ENCODE measurements at regions not wholly inside any gene's neighbourhood (a gene's known extent, or its start where the extent isn't known, plus 50 kb on each side); places are given as distances from the start of the nearest gene placed in this dataset.
A peak's percentile ranks its signal among the peaks of the same experiment; 100 is the strongest.

- in situ Hi-C loops (cut with HindIII; ENCODE audit: low sequenced_read_pairs) = no loop called here
- DNase-seq (ENCODE audit: low spot score) = no peak
Measured at GRCh38 chr13:33940256-33940655, 122.3 kb downstream of the RFC3 start.

- in situ Hi-C loops (cut with HindIII; ENCODE audit: low sequenced_read_pairs) = no loop called here
- no peak for DNase-seq (ENCODE audit: low spot score)
Measured at GRCh38 chr13:33940898-33941297, 122.9 kb downstream of the RFC3 start.

GRCh38 chr13:33945477-33945876 is 127.5 kb downstream of the RFC3 start:
- in situ Hi-C loops (cut with HindIII; ENCODE audit: low sequenced_read_pairs) = no loop called here
- no peak for DNase-seq (ENCODE audit: low spot score)

- in situ Hi-C loops (cut with HindIII; ENCODE audit: low sequenced_read_pairs) = no loop called here
- DNase-seq (ENCODE audit: low spot score) = no peak
Measured at GRCh38 chr13:33953203-33953602, 135.3 kb downstream of the RFC3 start.

GRCh38 chr13:33953781-33954180 is 135.8 kb downstream of the RFC3 start:
- no peak for DNase-seq (ENCODE audit: low spot score)
- in situ Hi-C loops (cut with HindIII; ENCODE audit: low sequenced_read_pairs) = no loop called here

GRCh38 chr13:33956346-33956745 is 138.4 kb downstream of the RFC3 start:
- in situ Hi-C loops (cut with HindIII; ENCODE audit: low sequenced_read_pairs) = no loop called here

GRCh38 chr13:33957497-33957905 is 139.6 kb downstream of the RFC3 start:
- in situ Hi-C loops (cut with HindIII; ENCODE audit: low sequenced_read_pairs) = no loop called here

More at GRCh38 chr13:33956346-33956745, 138.4 kb downstream of the RFC3 start:
- no peak for DNase-seq (ENCODE audit: low spot score)

GRCh38 chr13:33958964-33959363 is 141.0 kb downstream of the RFC3 start:
- no peak for DNase-seq (ENCODE audit: low spot score)
- in situ Hi-C loops (cut with HindIII; ENCODE audit: low sequenced_read_pairs) = no loop called here

More at GRCh38 chr13:33957497-33957905, 139.6 kb downstream of the RFC3 start:
- no peak for DNase-seq (ENCODE audit: low spot score)

GRCh38 chr13:33963134-33963533 is 145.2 kb downstream of the RFC3 start:
- DNase-seq (ENCODE audit: low spot score) = peak; percentile 21
- in situ Hi-C loops (cut with HindIII; ENCODE audit: low sequenced_read_pairs) = no loop called here

- in situ Hi-C loops (cut with HindIII; ENCODE audit: low sequenced_read_pairs) = no loop called here
Measured at GRCh38 chr13:33963895-33964294, 145.9 kb downstream of the RFC3 start.

GRCh38 chr13:33968520-33969507 is 150.9 kb downstream of the RFC3 start:
- in situ Hi-C loops (cut with HindIII; ENCODE audit: low sequenced_read_pairs) = no loop called here

More at GRCh38 chr13:33963895-33964294, 145.9 kb downstream of the RFC3 start:
- no peak for DNase-seq (ENCODE audit: low spot score)

GRCh38 chr13:33970746-33971561 is 153.0 kb downstream of the RFC3 start:
- no peak for DNase-seq (ENCODE audit: low spot score)
- in situ Hi-C loops (cut with HindIII; ENCODE audit: low sequenced_read_pairs) = no loop called here

More at GRCh38 chr13:33968520-33969507, 150.9 kb downstream of the RFC3 start:
- DNase-seq (ENCODE audit: low spot score) = no peak

GRCh38 chr13:33971562-33971819 is 153.5 kb downstream of the RFC3 start:
- in situ Hi-C loops (cut with HindIII; ENCODE audit: low sequenced_read_pairs) = no loop called here
- DNase-seq (ENCODE audit: low spot score) = no peak

- DNase-seq (ENCODE audit: low spot score) = no peak
- in situ Hi-C loops (cut with HindIII; ENCODE audit: low sequenced_read_pairs) = no loop called here
Measured at GRCh38 chr13:33973194-33973593, 155.2 kb downstream of the RFC3 start.

GRCh38 chr13:33976965-33977364 is 159.0 kb downstream of the RFC3 start:
- no peak for DNase-seq (ENCODE audit: low spot score)
- in situ Hi-C loops (cut with HindIII; ENCODE audit: low sequenced_read_pairs) = no loop called here

- no peak for DNase-seq (ENCODE audit: low spot score)
- in situ Hi-C loops (cut with HindIII; ENCODE audit: low sequenced_read_pairs) = no loop called here
Measured at GRCh38 chr13:33978653-33979052, 160.7 kb downstream of the RFC3 start.

- DNase-seq (ENCODE audit: low spot score) = no peak
- in situ Hi-C loops (cut with HindIII; ENCODE audit: low sequenced_read_pairs) = no loop called here
Measured at GRCh38 chr13:33992881-33993336, 175.0 kb downstream of the RFC3 start.

- in situ Hi-C loops (cut with HindIII; ENCODE audit: low sequenced_read_pairs) = no loop called here
Measured at GRCh38 chr13:33994198-33994597, 176.2 kb downstream of the RFC3 start.

GRCh38 chr13:33994826-33995502 is 177.0 kb downstream of the RFC3 start:
- in situ Hi-C loops (cut with HindIII; ENCODE audit: low sequenced_read_pairs) = no loop called here
- no peak for DNase-seq (ENCODE audit: low spot score)

More at GRCh38 chr13:33994198-33994597, 176.2 kb downstream of the RFC3 start:
- DNase-seq (ENCODE audit: low spot score) = no peak
